HepG2 (cell line): ENCODE measurements at regions not wholly inside any gene's neighbourhood (a gene's known extent, or its start where the extent isn't known, plus 50 kb on each side); places are given as distances from the start of the nearest gene placed in this dataset.

Source experiments
- ATAC-seq: fragments of 200-7000 bp; cut with Tn5 transposase; 3 replicates; pipeline ENCODE4 v1.9.1; 2020; ENCODE audit warnings: mild to moderate bottlenecking, moderate library complexity
- BruUV-seq: library from RNA; stranded (reverse); fragments of 400-500 nt; replicated peaks from 2 replicates; lab custom pipeline; 2021; lab: Mats Ljungman, UMichigan
- CTCF ChIA-PET: fragments of 300-600 bp; formaldehyde crosslinking; extraction: SDS; loops from one replicate; lab custom pipeline; 2021; ENCODE audit warnings: low total read pairs, inconsistent platforms, low intra/inter-chr PET ratio; lab: Yijun Ruan, JAX
- POLR2A ChIA-PET: fragments of 350-600 bp; sonication (Branson Sonifier 250); formaldehyde crosslinking; loops from one replicate; lab custom pipeline; 2020; ENCODE audit warnings: antibody characterized with exemption, inconsistent platforms; lab: Yijun Ruan, JAX
- DNase-seq: peaks from one replicate; pipeline ENCODE4 v3.0.0-alpha.2; 2015; ENCODE audit warnings: low spot score
- FAIRE-seq: peaks from 3 replicates; lab custom pipeline; 2011; peaks lifted over from hg19 to GRCh38; lab: Jason Lieb, UNC
- H2AFZ ChIP-seq: one replicate; pipeline ENCODE4 v1.6.1; 2011; ENCODE audit warnings: low read length, inconsistent platforms
- H3K27ac ChIP-seq: fragments of 300-600 bp; 3 replicates; pipeline ENCODE4 v1.8.0; 2011; ENCODE audit warnings: mixed run types, mild to moderate bottlenecking, mixed read lengths, low read length, inconsistent platforms; ENCODE audit not compliant: insufficient read depth; ENCODE audit errors: extremely low read length
- H3K27me3 ChIP-seq, 2 experiments: fragments of 200-600 bp in 1 of 2; 2 replicates in 1 of 2; 3 replicates in 1 of 2; pipeline versions ENCODE4 v1.6.0 to v1.8.0; 2011; ENCODE audit warnings: low read length in 2 of 2, mild to moderate bottlenecking in 2 of 2, moderate library complexity in 2 of 2, inconsistent platforms in 1 of 2; ENCODE audit not compliant: insufficient read depth in 2 of 2, control insufficient read depth in 1 of 2
- H3K36me3 ChIP-seq, 2 experiments: fragments of 200-600 bp in 1 of 2; replicated peaks in 1 of 2; 2 replicates in 1 of 2; 3 replicates in 1 of 2; pipeline versions ENCODE4 v1.5.1 to v1.8.0; 2011; ENCODE audit warnings: low read length in 2 of 2, inconsistent platforms in 1 of 2; ENCODE audit not compliant: insufficient read depth in 2 of 2, control insufficient read depth in 1 of 2
- H3K4me1 ChIP-seq: 2 replicates; pipeline ENCODE4 v1.5.1; 2012; ENCODE audit warnings: low read length, inconsistent platforms; ENCODE audit not compliant: insufficient read depth
- H3K4me2 ChIP-seq: 2 replicates; pipeline ENCODE4 v1.6.0; 2011; ENCODE audit warnings: low read depth, low read length, inconsistent platforms
- H3K4me3 ChIP-seq, 3 experiments: fragments of 200-600 bp in 1 of 3; sonication (generic), shearing (Covaris generic) in 1 of 3; replicated peaks in 1 of 3; 2 replicates each; pipeline ENCODE4 v1.5.1; 2011 to 2016; ENCODE audit warnings: low read length in 3 of 3, inconsistent platforms in 2 of 3, low read depth in 2 of 3, mild to moderate bottlenecking in 2 of 3, control low read depth in 1 of 3, mixed read lengths in 1 of 3; ENCODE audit not compliant: insufficient read depth in 1 of 3
- H3K79me2 ChIP-seq: one replicate; pipeline ENCODE4 v1.6.1; 2011; ENCODE audit warnings: low read length, inconsistent platforms; ENCODE audit not compliant: insufficient read depth
- H3K9ac ChIP-seq: 2 replicates; pipeline ENCODE4 v1.6.0; 2011; ENCODE audit warnings: mild to moderate bottlenecking, low read depth, low read length, inconsistent platforms; ENCODE audit not compliant: insufficient read depth
- H3K9me3 ChIP-seq: 2 replicates; pipeline ENCODE4 v1.5.1; 2012; ENCODE audit warnings: mild to moderate bottlenecking, low read length
- H4K20me1 ChIP-seq: 2 replicates; pipeline ENCODE4 v1.6.0; 2011; ENCODE audit warnings: inconsistent platforms, mild to moderate bottlenecking, low read length, moderate library complexity; ENCODE audit not compliant: insufficient read depth
- EZH2 ChIP-seq: conservative IDR thresholded peaks from 2 replicates; pipeline ENCODE4 v1.6.1; 2012; ENCODE audit warnings: mild to moderate bottlenecking, low read depth, low read length, moderate library complexity
- NFKB2 ChIP-seq: sonication (generic); formaldehyde crosslinking; IDR thresholded peaks from 2 replicates; pipeline ENCODE4 v1.4.0; 2020; ENCODE audit warnings: missing genetic modification reagents, borderline replicate concordance
- THAP11 ChIP-seq: IDR thresholded peaks from 2 replicates; pipeline ENCODE4 v1.6.1; 2016; ENCODE audit warnings: missing biosample characterization, missing genetic modification reagents
- ZNF337 ChIP-seq: sonication (generic); formaldehyde crosslinking; IDR thresholded peaks from 2 replicates; pipeline ENCODE4 v1.5.1; 2020; ENCODE audit warnings: missing genetic modification reagents, low read depth, mild to moderate bottlenecking, borderline replicate concordance
- ZNF354B ChIP-seq: sonication (generic); formaldehyde crosslinking; IDR thresholded peaks from 2 replicates; pipeline ENCODE4 v1.8.0; 2022; ENCODE audit warnings: mild to moderate bottlenecking, missing genetic modification reagents
- ZSCAN20 ChIP-seq: sonication (generic); formaldehyde crosslinking; IDR thresholded peaks from 2 replicates; pipeline ENCODE4 v1.4.0; 2020; ENCODE audit warnings: missing genetic modification reagents, mild to moderate bottlenecking, borderline replicate concordance
- WGBS: methylation state at CpG from one replicate; pipeline ENCODE4 v1.1.6; 2017; ENCODE audit warnings: low lambda C conversion rate; 5-methylcytosine and 5-hydroxymethylcytosine counted together
- in situ Hi-C: cut with HindIII; loops from 2 replicates; pipeline ENCODE4 v1.10.0; 2017; ENCODE audit warnings: low pct_unique_long_range_greater_than_20kb; ENCODE audit not compliant: extremely low pct_ligation_motif_present
- intact Hi-C: fragments of 100-400 bp; cut with micrococcal nuclease; formaldehyde crosslinking; loops from one replicate; pipeline ENCODE4 v1.10.0; 2022; ENCODE audit not compliant: unreplicated experiment
- TF ChIP-seq, protein P1 (sequence below): fragments of 450-650 bp; IDR thresholded peaks from 2 replicates; pipeline ENCODE4 v1.6.1; 2016
- TF ChIP-seq, protein P2 (sequence below): sonication (generic); formaldehyde crosslinking; IDR thresholded peaks from 2 replicates; pipeline ENCODE4 v1.8.0; 2022; ENCODE audit warnings: mild to moderate bottlenecking, missing genetic modification reagents; ENCODE audit not compliant: insufficient replicate concordance

DNA sequence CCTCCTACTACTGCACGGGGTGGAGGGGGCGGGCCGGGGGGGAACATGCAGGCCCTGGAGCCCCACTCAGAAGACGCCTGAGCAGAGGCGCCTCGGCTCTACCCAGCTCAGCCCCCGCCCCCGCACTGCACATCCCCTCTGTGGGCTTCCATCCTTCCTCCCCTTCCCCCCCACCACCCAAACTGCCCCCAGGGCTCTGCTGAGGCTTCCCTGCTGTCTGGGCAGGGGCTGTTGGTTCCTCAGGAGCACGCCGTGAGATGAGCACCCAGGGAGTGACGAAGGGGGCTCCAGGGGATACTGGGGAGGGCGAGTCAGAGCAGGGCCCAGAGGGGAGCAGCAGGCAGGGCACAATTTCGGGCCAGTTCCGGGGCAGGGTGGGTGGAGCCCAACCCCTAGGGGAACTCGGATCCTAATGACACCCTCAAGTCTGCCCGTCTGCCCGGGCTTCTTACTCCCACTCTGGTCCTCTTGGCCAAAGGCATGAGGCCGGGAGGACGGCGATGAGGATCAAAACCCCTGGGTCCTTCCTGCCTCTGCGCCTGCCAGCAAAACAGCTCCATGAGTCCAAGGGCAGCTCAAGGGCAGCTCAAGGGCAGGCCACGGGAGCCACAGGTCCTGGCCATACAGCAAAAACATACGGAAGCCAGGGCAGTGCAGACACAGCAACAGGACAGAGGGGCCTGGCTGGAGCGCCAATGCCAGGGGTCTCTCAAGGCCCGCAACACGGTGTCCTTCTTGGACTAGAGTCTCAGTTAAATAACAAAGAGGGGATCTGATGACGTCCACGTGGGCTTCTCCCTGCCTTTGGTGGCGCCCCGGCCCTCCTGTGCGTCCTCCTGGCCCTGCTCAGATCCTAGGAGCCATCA, 200.9 kb downstream of the AUH start:
- in situ Hi-C loops (no loop called here), intact Hi-C loops (no loop called here)
- Histone ChIP-seq H3K9ac (no peak overlapping the region), H3K36me3 (no peaks in the 10 kb centered on the region), H3K9me3 (no peaks in the 10 kb centered on the region), H3K4me1 (peaks cover 32% of the 10 kb centered on the region), H4K20me1 (no peaks in the 10 kb centered on the region), H2AFZ (no peak overlapping the region), H3K27me3 (no peaks in the 10 kb centered on the region), H3K4me3 (no peak overlapping the region), H3K4me2 (no peak overlapping the region), H3K27ac (no peak overlapping the region), H3K79me2 (no peaks in the 10 kb centered on the region)
- CTCF ChIA-PET = no interaction called here
- DNase-seq (no peak), FAIRE-seq (no peak), ATAC-seq (no peak)
- 94% methylated on average over 18 of the region's 31 CpGs for WGBS
- POLR2A ChIA-PET = no interaction called here
- no TSS peak for BruUV-seq
- TF ChIP-seq NFKB2 (CRISPR knock-in tag) = no peak
- TF ChIP-seq, protein P1, sequence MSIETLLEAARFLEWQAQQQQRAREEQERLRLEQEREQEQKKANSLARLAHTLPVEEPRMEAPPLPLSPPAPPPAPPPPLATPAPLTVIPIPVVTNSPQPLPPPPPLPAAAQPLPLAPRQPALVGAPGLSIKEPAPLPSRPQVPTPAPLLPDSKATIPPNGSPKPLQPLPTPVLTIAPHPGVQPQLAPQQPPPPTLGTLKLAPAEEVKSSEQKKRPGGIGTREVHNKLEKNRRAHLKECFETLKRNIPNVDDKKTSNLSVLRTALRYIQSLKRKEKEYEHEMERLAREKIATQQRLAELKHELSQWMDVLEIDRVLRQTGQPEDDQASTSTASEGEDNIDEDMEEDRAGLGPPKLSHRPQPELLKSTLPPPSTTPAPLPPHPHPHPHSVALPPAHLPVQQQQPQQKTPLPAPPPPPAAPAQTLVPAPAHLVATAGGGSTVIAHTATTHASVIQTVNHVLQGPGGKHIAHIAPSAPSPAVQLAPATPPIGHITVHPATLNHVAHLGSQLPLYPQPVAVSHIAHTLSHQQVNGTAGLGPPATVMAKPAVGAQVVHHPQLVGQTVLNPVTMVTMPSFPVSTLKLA = no peak
- no peak for TF ChIP-seq EZH2
- TF ChIP-seq, protein P2, sequence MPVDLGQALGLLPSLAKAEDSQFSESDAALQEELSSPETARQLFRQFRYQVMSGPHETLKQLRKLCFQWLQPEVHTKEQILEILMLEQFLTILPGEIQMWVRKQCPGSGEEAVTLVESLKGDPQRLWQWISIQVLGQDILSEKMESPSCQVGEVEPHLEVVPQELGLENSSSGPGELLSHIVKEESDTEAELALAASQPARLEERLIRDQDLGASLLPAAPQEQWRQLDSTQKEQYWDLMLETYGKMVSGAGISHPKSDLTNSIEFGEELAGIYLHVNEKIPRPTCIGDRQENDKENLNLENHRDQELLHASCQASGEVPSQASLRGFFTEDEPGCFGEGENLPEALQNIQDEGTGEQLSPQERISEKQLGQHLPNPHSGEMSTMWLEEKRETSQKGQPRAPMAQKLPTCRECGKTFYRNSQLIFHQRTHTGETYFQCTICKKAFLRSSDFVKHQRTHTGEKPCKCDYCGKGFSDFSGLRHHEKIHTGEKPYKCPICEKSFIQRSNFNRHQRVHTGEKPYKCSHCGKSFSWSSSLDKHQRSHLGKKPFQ (CRISPR knock-in tag) = no peak
- TF ChIP-seq THAP11 (CRISPR knock-in tag) = no peak
- no peak for TF ChIP-seq ZNF337 (CRISPR knock-in tag)
- no peak for TF ChIP-seq ZSCAN20 (CRISPR knock-in tag)
- TF ChIP-seq ZNF354B (CRISPR knock-in tag) = no peak
